HG03025 (cell line): ENCODE measurements at regions not wholly inside any gene's neighbourhood (a gene's known extent, or its start where the extent isn't known, plus 50 kb on each side); places are given as distances from the start of the nearest gene placed in this dataset.

Experiments used
- ATAC-seq: cut with Tn5 transposase; IDR thresholded peaks from one replicate; pipeline ENCODE4 v1.9.1; 2021; ENCODE audit warnings: mild to moderate bottlenecking, moderate library complexity; ENCODE audit not compliant: unreplicated experiment, low FRiP score

DNA sequence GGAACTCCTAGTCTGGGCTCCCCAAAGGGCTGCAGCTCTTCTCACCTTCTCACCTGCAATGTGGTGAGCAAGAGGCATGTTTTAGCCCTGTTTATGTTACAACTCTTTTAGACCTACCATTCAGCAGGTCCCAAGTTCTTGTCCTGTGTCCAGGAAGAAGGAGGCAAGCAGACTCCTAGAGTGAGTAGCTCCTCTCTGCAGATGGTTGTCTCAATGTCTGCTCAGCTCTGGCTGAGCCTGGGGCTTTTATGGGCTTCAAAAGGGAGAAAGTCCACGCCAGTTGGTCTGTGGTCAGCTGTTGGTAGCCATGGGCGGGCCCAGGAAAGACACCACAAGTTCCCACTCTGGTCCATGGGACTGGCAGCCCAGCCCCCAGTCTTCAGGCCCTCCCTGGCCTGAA, 148.1 kb upstream of the HS6ST1 start:
- no peak for ATAC-seq

DNA sequence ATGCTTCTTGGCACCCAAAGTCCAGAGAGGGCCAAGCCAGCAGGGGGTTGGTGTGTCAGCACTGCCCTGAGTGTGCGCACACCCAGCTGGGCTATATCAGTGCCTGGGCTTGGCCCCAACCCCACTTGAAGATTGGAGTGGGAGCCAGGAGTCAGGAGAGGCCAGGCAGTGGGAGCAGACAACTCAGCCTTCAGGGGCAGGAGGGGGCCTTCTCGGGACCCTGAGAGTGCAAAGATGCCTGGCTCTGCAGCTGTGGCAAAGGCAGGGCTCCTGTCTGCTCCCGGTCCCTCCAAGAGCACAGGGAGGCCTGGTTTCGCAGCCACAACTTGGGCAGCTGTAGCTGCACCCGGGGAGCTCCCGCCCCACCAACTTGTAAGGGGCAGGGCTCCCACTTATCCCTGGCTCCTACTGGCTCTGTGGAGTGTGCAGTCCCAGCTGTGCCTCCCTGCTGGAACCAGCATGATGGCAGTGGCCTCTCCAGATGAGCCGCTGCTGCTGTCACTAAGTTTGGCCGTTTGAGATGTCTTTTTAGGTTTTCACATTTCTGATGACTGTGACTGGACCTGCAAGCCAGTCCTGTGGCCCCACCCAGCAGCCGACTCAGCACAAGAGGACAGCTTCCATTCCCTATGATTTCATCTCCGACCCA, 148.8 kb upstream of the HS6ST1 start:
- ATAC-seq: no peak

GRCh38 chr2:128468186-128468920, 149.7 kb upstream of the HS6ST1 start:
- no peak for ATAC-seq

GRCh38 chr2:128469203-128469602, 150.5 kb upstream of the HS6ST1 start:
- no peak for ATAC-seq

- ATAC-seq: no peak
Observed at GRCh38 chr2:128469875-128470274, 151.2 kb upstream of the HS6ST1 start.

GRCh38 chr2:128472789-128473174, 154.1 kb upstream of the HS6ST1 start:
- peak; percentile 41 for ATAC-seq

DNA sequence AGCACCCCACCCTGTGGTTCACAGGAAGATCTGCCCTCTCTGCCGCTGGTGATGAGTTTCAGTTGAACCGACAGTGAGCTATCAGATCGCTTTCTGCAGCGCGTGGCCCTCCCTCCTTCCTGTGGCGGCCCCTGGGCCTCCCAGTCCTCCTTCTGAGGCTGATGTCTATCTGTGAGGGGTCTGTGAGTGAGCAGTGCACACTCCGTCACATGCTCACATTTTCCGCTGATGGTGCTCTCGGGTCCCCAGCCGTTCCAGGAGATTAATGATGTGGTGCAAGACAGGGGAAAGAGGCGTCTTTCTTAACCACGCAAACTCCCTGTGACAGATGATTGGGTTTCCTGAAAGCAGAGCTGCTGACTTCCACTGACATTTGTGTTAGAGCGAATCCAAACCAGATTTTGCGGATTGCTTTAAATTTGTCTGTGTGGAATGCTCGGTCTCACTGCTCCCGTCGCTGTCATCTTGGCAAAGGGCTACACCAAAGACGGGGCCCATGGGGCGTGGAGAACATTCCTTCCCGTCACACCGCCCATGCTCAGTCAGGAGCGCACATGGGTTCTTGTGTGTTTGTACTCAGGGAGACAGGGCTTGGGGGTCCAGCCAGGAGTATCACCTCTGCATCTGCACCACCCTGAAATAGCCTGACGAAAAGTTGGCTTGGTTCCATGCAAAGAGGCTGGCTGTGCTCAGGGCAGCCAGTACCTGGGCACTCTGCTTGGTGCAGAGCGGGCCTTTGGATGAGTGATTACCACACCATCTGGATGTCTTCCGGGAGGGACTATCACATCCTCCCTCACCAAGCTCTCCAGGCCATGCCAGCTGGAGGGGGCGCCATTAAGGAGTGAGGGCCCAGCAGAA, 154.7 kb upstream of the HS6ST1 start:
- peak; percentile 56 for ATAC-seq

DNA sequence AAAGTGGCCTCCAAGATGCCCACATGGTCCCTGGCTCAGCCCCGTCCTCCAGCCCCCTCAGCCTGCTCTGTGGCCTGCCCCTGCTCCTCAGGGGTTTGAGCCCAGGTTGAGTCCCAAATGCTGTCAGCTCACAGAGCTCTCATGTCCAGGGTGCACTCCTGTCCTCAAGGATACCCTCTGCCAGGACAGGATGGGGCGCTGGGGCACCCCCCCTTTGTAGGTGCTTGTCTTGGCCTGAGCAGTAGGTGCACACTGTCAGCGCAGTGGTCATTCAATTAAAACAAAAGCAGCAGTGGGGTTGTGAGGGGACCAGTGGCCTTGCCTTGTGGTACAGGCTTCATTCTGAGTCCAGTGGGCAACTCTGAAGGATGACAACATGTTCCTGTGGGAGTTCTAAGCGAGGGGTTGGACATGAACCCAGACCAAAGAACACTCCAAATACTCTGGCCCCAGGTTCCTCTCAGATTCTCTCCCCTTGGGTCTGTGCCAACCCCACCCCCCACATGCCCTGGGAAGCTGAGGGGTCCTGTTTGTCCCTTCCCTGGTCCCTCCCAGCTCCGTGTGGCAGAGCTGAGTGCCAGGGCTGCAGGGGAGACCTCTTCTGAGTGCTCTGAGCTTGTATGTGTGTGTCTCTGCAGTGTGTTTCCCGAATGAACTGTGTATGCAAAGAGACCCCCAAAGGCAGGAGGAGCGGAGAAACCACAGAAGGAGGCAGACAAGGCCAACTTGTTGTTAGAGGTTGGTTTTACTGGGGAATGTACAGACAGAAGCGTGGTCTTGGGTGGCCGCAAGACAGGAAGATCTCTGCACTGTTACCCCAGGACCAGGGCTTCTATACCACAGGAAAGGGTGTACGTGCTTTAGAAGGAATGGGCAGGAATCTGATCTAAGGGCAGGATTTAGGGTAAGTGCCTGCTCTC, 155.6 kb upstream of the HS6ST1 start:
- ATAC-seq: no peak

DNA sequence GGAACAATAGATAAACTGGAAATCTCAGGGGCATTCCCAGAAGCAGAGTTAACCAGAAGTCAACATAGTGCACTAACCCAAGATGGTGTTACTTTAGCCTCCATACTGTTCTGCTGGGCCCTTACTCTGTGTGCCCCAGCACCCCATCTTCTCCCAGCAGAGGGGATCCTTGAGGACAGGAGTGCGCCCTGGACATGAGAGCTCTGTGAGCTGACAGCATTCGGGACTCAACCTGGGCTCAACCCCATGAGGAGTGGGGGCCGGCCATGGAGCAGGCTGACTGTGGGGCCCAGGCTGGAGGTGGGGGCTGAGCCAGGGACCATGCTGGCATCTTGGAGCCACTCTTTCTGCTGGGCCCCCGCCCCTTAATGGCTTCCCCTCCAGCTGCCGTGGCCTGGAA, 156.3 kb upstream of the HS6ST1 start:
- no peak for ATAC-seq

GRCh38 chr2:128475427-128476211, 157.0 kb upstream of the HS6ST1 start:
- no peak for ATAC-seq

DNA sequence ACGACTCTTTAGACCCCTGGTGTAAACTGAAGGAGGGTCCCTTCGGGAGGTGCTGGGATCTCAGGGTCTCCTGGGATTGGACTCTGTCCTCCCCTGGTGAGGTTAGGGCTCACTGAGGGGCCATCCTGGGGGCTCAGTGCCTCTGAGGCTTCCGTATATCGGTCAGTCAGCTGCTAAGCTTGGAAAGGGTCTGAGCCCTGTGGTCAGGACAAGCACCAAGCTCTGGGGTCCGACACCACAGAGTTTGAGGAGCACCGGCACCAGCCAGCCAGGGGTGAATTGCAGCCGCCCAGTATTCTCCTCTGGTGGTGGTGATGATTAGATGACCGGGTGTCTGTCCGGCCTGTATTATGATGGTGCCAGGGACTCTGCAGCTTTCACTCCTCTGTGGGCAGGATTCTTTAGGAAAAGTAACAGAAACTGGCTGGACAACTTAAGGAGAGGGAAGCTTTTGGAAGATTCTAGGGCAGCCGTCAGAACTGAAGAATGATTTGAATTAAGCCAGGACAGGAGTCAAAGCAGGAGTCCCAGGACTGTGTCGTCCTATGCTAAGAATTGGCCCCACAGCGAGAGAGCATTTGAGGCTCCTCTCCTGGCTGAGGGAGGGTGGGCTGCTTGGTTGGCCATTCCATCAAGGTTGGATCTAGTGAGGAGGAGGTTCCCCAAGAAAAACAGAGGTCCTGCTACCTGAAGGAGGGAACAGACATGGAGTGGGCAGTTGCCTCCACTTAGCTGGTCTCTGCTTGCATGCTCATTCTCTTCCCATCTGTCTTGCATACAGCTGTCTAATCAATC, 158.6 kb upstream of the HS6ST1 start:
- ATAC-seq: no peak

DNA sequence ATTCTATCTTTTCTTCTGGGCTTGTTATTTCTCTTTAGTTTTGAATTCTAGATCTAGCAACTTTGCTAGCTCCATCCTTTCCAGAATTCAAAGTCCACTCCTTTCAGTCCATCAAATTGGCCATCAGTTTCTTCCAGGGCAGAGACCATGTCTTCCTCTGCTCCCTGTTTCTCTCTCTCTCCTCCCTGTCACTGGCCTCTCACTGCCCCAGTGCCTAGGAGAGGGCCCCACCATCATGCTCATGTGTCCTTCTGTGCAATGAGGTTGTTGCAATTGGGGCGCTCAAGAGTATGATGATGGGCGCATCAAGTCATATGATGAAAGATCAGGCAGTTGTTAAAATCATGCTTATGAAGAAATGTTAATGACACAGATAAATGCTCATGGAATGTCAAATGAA, 159.2 kb upstream of the HS6ST1 start:
- no peak for ATAC-seq

DNA sequence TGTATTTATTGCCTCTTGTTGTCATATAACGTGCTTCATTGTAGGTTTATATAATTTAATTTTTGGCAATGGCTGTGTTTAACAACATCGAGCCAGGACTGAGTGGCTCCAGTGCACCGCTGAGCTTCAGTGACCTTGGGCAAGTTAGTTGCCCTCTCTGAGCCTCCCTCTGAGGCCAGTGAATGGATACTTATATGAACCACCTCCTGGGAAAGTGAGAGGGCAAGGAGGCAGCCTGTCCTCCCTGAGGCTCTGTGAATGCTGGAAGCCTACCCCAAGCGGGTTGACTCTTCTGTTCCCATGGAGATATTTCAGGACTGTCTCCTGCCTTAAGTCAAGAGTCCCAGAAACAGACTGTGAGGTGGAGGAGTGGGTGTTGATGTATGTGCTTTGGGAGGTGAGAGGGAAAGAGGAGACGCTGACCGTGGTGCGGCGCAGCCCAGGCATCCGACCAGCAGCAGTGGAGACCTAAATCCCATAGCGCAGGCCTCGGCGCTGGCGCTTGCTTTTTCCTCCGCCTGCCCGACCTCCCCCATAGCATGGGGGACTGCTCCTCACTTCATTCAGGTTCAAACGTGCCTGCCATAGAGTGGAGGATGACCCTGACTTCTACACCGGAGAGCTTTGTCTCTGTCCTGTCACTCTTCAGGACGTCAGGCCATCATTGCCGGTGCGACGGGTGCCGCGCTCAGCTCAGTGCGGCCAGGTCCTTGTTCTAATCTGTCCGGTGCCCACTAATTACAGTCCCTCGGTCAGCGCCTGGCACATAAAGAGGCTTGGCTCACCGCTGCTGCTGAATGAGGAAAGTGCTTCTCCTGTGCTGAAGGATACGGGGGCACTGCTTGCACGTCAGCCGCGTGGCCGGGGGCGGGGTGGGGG, 167.3 kb upstream of the HS6ST1 start:
- ATAC-seq: no peak

DNA sequence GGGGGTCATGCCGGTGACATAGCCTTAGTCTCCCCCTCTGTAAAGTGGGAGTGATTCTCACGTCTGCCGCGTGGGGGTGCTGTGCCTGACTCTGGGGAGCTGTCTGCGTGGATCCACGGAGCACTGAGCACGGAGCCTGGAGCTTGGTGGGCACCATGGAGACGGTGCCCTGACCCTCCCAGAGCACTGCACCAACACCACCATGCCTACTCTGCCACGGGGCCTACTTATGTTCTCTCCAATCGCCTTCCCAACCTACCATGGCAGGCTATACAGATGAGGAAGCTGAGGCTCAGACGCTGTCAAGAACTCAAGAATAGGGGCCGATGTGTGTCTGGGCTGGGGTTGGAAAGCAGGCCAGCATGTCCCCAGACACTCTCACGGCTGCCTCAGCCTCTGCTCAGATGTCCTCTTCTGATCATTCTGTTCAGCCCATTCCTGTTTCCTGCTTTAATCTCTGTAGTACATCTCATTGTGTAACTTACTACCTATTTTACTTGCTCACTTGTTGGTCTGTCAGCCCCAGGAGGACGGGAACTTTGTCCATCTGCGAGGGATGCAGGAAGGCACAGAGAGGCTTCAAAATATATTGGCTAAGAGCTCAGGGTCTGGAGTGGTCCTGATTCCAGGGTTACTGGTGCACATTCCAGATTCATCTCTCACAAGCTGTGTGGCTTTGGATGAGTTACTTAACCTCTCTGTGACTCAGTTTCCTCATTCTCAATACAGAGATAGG, 168.1 kb upstream of the HS6ST1 start:
- ATAC-seq: no peak

DNA sequence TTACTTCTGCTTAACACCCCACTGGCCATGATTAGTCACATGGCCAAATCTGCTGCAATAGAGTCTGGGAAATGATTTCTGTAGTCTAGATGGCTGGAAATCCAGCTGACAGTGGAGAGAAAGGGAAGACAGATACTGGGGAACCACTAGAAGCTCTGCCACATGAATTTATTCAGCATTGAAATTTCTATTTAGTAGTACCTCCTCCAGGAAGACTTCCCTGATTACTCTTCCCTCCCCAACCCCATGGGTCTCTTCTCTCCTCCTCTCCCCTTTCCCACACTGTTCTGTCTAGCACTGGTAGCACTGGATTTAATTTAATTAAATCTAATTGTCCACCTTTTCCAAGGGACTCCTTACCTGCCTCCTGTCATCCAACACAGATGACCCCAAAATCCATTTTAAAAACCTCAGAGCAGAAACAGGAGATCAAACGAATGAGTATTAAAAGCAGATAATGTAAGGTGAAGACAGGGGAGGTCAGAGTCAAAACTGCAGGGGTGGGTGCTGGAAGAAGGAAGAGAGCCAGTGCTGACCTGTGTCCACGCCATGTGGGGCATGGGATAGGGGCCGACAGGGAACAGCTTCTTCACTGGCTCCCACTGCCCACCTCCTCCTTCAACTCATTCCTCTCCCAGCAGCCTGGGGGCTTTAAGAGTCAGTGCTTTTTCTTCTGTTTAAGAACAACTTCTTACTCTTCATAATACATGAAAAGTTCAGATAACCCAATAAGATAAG, 169.2 kb upstream of the HS6ST1 start:
- ATAC-seq: no peak

DNA sequence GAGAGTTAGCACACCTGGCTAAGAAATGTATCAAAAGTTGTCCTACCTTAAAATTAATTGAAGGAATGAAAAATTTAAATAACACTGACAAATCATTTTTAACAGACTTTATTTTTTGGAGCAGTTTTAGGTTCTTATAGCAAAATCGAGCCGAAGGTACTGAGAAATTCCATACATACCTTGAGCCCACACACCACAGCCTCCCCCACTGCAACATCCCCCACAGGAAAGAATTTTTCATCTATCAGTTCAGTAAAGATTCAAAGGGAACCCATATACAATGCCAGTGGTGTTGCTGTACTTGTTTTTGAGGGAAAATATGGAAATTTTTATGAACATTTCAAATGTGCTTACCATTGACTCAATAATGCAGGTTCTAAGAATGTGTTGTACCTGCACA, 169.8 kb upstream of the HS6ST1 start:
- no peak for ATAC-seq
